DND-41 (cell line): ENCODE measurements at regions not wholly inside any gene's neighbourhood (a gene's known extent, or its start where the extent isn't known, plus 50 kb on each side); places are given as distances from the start of the nearest gene placed in this dataset.

ENCODE experiments used
- ATAC-seq: fragments of 200-7000 bp; cut with Tn5 transposase; 3 replicates; pipeline ENCODE4 v1.9.1; 2021; ENCODE audit warnings: low read depth; ENCODE audit not compliant: insufficient read depth
- DNase-seq: peaks from one replicate; pipeline ENCODE4 v3.0.0-alpha.2; 2020
- H2AFZ ChIP-seq: 2 replicates; pipeline ENCODE4 v1.6.0; 2012; ENCODE audit warnings: low read depth, low read length
- H3K27ac ChIP-seq: 2 replicates; pipeline ENCODE4 v1.5.1; 2012; ENCODE audit warnings: low read length, inconsistent platforms
- H3K27me3 ChIP-seq: fragments of 200-600 bp; sonication (generic); 2 replicates; pipeline ENCODE4 v1.6.0; 2012; ENCODE audit warnings: low read length, mild to moderate bottlenecking, inconsistent platforms; ENCODE audit not compliant: insufficient read depth, poor library complexity
- H3K36me3 ChIP-seq: 2 replicates; pipeline ENCODE4 v1.5.1; 2012; ENCODE audit warnings: low read length, inconsistent platforms; ENCODE audit not compliant: insufficient read depth
- H3K4me1 ChIP-seq: 2 replicates; pipeline ENCODE4 v1.5.1; 2012; ENCODE audit warnings: mild to moderate bottlenecking, low read length; ENCODE audit not compliant: insufficient read depth
- H3K4me2 ChIP-seq: 2 replicates; pipeline ENCODE4 v1.6.0; 2012; ENCODE audit warnings: mild to moderate bottlenecking, moderate library complexity, low read length, inconsistent platforms; ENCODE audit not compliant: insufficient read depth
- H3K4me3 ChIP-seq, 2 experiments: fragments of 200-600 bp in 1 of 2; shearing (Covaris generic) in 1 of 2; 2 replicates each; pipeline ENCODE4 v1.5.1; 2012 to 2016; ENCODE audit warnings: inconsistent platforms in 2 of 2, low read length in 2 of 2, mild to moderate bottlenecking in 2 of 2, low read depth in 1 of 2, moderate library complexity in 1 of 2
- H3K79me2 ChIP-seq: 2 replicates; pipeline ENCODE4 v1.6.0; 2012; ENCODE audit warnings: low read length, inconsistent platforms; ENCODE audit not compliant: insufficient read depth
- H3K9ac ChIP-seq: 2 replicates; pipeline ENCODE4 v1.6.0; 2012; ENCODE audit warnings: low read depth, mild to moderate bottlenecking, inconsistent platforms, low read length, moderate library complexity
- H3K9me3 ChIP-seq: 2 replicates; pipeline ENCODE4 v1.5.1; 2012; ENCODE audit warnings: low read length, moderate library complexity, mild to moderate bottlenecking, inconsistent platforms; ENCODE audit not compliant: insufficient read depth, severe bottlenecking
- H4K20me1 ChIP-seq: 2 replicates; pipeline ENCODE4 v1.6.0; 2012; ENCODE audit warnings: low read length; ENCODE audit not compliant: insufficient read depth
- EZH2 ChIP-seq: IDR thresholded peaks from 3 replicates; pipeline ENCODE4 v1.6.1; 2012; ENCODE audit warnings: borderline replicate concordance, low read depth, mild to moderate bottlenecking, moderate library complexity, low read length, inconsistent platforms; ENCODE audit not compliant: severe bottlenecking
- TF ChIP-seq, protein P1 (sequence below): IDR thresholded peaks from 2 replicates; pipeline ENCODE4 v1.5.1; 2012; ENCODE audit warnings: borderline replicate concordance, low read length, moderate library complexity, mild to moderate bottlenecking; ENCODE audit not compliant: poor library complexity, severe bottlenecking; ENCODE audit errors: extremely low read depth

DNA sequence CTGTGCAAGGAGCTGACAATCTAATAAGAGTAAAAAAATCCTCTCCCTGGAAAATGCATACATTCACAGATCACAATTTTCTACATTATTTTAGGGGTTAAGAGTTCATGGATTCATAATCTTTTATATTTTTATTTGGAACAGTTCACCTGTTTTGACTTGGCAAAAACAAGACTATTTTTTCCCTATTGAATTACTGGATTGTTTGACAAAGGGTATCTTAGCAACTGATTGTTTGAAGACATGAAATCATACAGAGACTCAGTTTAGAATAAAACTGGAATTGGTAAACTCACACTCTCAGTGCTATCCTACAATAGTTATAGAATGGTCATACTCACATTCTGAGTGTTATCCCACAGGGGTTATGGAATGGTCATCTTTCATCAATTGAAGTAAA is 358.2 kb upstream of the PTGER4 start:
- H3K36me3 ChIP-seq = no peaks in the 10 kb centered on the region
- ATAC-seq = no peak
- DNase-seq = no peak

DNA sequence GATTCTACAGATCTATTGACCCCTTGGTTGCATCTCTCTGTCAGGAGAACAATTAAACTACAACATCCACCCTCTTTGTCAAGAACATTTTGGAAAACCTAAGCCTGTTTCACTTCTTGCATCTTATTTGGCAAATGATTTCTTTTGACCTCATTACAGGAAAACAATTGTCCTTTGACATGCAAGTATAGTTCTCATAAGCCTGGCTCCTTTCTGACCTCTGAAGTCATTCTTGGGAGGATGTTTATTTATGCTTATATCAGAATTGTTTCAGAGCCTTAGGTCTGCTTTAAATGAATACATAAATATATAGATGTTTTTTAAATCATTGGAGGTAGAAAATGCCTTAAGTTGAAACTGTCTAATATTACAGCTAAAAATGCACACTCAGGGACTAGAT is 361.3 kb upstream of the PTGER4 start:
- no peaks in the 10 kb centered on the region for H3K4me1 ChIP-seq
- no peak for DNase-seq
- no peak overlapping the region for H3K4me3 ChIP-seq
- H2AFZ ChIP-seq = no peak overlapping the region
- no peaks in the 10 kb centered on the region for H4K20me1 ChIP-seq
- H3K9ac ChIP-seq = no peak overlapping the region
- H3K9me3 ChIP-seq = no peaks in the 10 kb centered on the region
- H3K36me3 ChIP-seq = no peaks in the 10 kb centered on the region
- no peaks in the 10 kb centered on the region for H3K79me2 ChIP-seq
- no peaks in the 10 kb centered on the region for H3K27me3 ChIP-seq
- TF ChIP-seq EZH2 = no peak
- TF ChIP-seq, protein P1, sequence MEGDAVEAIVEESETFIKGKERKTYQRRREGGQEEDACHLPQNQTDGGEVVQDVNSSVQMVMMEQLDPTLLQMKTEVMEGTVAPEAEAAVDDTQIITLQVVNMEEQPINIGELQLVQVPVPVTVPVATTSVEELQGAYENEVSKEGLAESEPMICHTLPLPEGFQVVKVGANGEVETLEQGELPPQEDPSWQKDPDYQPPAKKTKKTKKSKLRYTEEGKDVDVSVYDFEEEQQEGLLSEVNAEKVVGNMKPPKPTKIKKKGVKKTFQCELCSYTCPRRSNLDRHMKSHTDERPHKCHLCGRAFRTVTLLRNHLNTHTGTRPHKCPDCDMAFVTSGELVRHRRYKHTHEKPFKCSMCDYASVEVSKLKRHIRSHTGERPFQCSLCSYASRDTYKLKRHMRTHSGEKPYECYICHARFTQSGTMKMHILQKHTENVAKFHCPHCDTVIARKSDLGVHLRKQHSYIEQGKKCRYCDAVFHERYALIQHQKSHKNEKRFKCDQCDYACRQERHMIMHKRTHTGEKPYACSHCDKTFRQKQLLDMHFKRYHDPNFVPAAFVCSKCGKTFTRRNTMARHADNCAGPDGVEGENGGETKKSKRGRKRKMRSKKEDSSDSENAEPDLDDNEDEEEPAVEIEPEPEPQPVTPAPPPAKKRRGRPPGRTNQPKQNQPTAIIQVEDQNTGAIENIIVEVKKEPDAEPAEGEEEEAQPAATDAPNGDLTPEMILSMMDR = no peak
- H3K27ac ChIP-seq = no peak overlapping the region
- ATAC-seq = no peak
- H3K4me2 ChIP-seq = no peak overlapping the region

More for the DNA sequence above, 358.2 kb upstream of the PTGER4 start:
- no peak overlapping the region for H3K9ac ChIP-seq
- H3K27ac ChIP-seq = no peak overlapping the region
- no peaks in the 10 kb centered on the region for H3K79me2 ChIP-seq
- no peak overlapping the region for H3K4me2 ChIP-seq
- peaks cover 6% of the 10 kb centered on the region for H3K4me1 ChIP-seq
- H2AFZ ChIP-seq = no peak overlapping the region
- no peaks in the 10 kb centered on the region for H3K27me3 ChIP-seq
- no peaks in the 10 kb centered on the region for H4K20me1 ChIP-seq
- TF ChIP-seq EZH2 = no peak
- no peak overlapping the region for H3K4me3 ChIP-seq
- no peaks in the 10 kb centered on the region for H3K9me3 ChIP-seq

DNA sequence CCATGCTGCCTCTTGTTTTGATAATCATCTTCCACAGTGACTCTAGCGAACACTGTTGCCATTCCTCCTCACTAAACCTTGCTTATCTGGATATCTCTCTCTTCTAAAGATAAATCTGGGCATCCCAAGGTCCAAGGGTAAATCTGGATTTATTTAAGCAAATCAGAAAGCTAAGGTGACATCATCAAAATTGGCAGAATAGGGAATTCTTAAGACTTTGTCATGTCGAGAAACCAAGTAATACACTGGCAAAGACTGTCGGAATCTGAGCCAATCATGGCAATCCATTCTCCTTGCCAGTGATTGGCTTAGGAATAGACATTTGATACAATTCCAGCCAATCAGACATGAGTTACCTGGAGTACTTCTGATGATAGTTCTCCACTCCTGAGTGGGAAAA is 362.7 kb upstream of the PTGER4 start:
- ATAC-seq = no peak
- no peak overlapping the region for H2AFZ ChIP-seq
- H3K4me1 ChIP-seq = no peaks in the 10 kb centered on the region
- H4K20me1 ChIP-seq = no peaks in the 10 kb centered on the region
- H3K79me2 ChIP-seq = no peaks in the 10 kb centered on the region
- no peaks in the 10 kb centered on the region for H3K36me3 ChIP-seq
- H3K27me3 ChIP-seq = no peaks in the 10 kb centered on the region
- no peak overlapping the region for H3K27ac ChIP-seq
- H3K4me3 ChIP-seq = no peak overlapping the region
- no peak for TF ChIP-seq EZH2
- TF ChIP-seq, protein P1 = no peak
- DNase-seq = no peak
- H3K4me2 ChIP-seq = no peak overlapping the region
- H3K9me3 ChIP-seq = no peaks in the 10 kb centered on the region
- H3K9ac ChIP-seq = no peak overlapping the region

DNA sequence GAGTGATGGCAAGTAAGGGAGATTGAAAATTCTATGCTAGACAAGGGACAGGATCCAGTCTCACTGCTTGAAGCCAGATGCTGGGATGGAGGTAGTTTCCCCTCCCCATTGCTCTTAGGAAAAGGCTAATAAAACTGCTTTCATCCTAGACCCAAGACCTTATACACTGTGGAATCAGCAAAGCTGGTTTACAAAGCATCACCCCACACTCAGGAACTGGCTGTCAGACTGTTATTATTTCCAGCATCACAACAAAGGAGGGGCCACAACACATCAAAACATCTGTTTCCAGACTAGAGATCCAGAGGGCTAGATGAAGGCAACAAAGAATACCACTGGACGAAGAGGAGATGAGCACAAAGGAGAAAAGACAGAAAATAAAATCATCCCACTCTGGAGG is 364.6 kb upstream of the PTGER4 start:
- ATAC-seq (no peak), DNase-seq (no peak)
- Histone ChIP-seq H3K36me3 (no peaks in the 10 kb centered on the region), H3K9ac (no peak overlapping the region), H3K4me1 (no peaks in the 10 kb centered on the region), H4K20me1 (no peaks in the 10 kb centered on the region), H2AFZ (no peak overlapping the region), H3K27me3 (no peaks in the 10 kb centered on the region), H3K79me2 (no peaks in the 10 kb centered on the region), H3K9me3 (no peaks in the 10 kb centered on the region), H3K27ac (no peak overlapping the region), H3K4me3 (no peak overlapping the region), H3K4me2 (no peak overlapping the region)
- TF ChIP-seq EZH2 = no peak
- TF ChIP-seq, protein P1 = no peak
